ENCODE measurements at regions not wholly inside any gene's neighbourhood (a gene's known extent, or its start where the extent isn't known, plus 50 kb on each side); places are given as distances from the start of the nearest gene placed in this dataset.

DNA sequence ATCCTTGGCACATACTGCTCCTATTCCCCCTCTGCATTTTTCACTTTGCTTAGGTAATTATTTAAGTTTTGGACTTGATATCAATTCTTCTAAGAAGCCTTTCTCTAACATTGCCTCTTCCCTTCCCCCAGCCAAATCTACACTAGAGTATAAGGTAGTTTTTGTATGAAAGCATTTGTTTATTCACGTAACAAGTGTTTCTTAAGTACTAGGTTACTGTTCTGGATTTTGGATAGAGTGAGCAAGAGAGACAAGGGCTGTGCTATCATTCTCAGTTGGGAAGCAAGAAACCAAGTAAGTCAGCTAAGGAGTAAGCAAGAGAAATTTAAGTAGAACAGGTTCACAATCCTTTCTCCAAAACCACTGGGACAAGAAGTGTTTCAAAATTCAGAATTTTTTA, 55.9 kb upstream of the HHIP start:
- no peak for DNase-seq (ENCODE audit: low spot score)
- no peak overlapping the region for H3K4me3 ChIP-seq (ENCODE audit: low read length in 2 of 2)
- no peak overlapping the region for H3K14ac ChIP-seq (ENCODE audit: low read length)
- H4K91ac ChIP-seq (ENCODE audit: low read depth, low read length, poor library complexity), result no peak overlapping the region
- H2AK5ac ChIP-seq (ENCODE audit: low read depth, low read length), result no peak overlapping the region
- no peak overlapping the region for H3K4ac ChIP-seq (ENCODE audit: low read length)
- H2BK5ac ChIP-seq (ENCODE audit: low read length), result no peak overlapping the region
- H3K79me1 ChIP-seq (ENCODE audit: low read depth, low read length), result no peaks in the 10 kb centered on the region
- H2AFZ ChIP-seq (ENCODE audit: low read length), result no peak overlapping the region
- no peak overlapping the region for H3K4me2 ChIP-seq (ENCODE audit: insufficient read depth, low read length, poor library complexity, severe bottlenecking)
- no peaks in the 10 kb centered on the region for H3K27me3 ChIP-seq (ENCODE audit: control insufficient read depth in 3 of 3, insufficient read depth in 3 of 3, low read depth in 1 of 3, low read length in 3 of 3)
- H3K4me1 ChIP-seq (ENCODE audit: control insufficient read depth in 2 of 2, insufficient read depth in 1 of 2, low read depth in 1 of 2, low read length in 2 of 2), result peaks cover 0 to 2% of the 10 kb centered on the region in 2 donors
- peaks cover 0 to 3% of the 10 kb centered on the region in 2 donors for H3K9me3 ChIP-seq (replicated peaks in 1 of 2; ENCODE audit: control insufficient read depth in 2 of 2, insufficient read depth in 1 of 2, low read depth in 1 of 2, low read length in 2 of 2)
- H3K18ac ChIP-seq (ENCODE audit: low read length), result no peak overlapping the region
- H3K9ac ChIP-seq (ENCODE audit: low read depth, low read length, poor library complexity), result no peak overlapping the region
- no peak overlapping the region for H2BK120ac ChIP-seq (ENCODE audit: low read depth, low read length)
- no peak overlapping the region for H2BK15ac ChIP-seq (ENCODE audit: low read length)
- WGBS, 2 donors (ENCODE audit: extremely low coverage in 2 of 2, insufficient read length in 2 of 2, insufficient replicate concordance in 1 of 2), result no CpG with 5 or more reads among the region's 1 CpG
- no peak overlapping the region for H4K8ac ChIP-seq (ENCODE audit: low read depth, low read length)
- no peak overlapping the region for H3K27ac ChIP-seq (replicated peaks; ENCODE audit: low read length)
- H3K36me3 ChIP-seq (replicated peaks in 1 of 2; ENCODE audit: control insufficient read depth in 2 of 2, insufficient read depth in 2 of 2, low read length in 2 of 2), result no peaks in the 10 kb centered on the region
- no peak overlapping the region for H2BK12ac ChIP-seq (ENCODE audit: low read length)
- no peak overlapping the region for H3K23ac ChIP-seq (ENCODE audit: low read depth, low read length, poor library complexity)

DNA sequence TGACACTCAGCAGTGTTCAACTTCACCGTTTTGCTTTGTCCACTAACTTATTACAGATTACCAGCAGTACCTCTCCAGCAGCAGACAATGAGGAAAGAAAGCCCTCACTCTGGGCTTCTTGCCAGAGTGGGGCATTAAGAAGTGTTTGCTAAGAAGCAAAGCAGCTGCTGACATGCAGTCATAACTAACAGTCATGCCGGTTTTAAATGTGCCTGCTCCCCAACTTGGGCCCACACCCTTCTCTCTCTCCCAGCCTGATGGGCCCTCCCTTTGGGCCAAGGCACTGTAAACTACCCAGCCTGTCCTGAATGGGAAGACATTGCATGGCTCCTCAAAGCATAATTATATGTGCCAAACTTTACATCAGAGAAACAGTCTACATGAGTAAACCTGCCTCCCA, 54.6 kb upstream of the HHIP start:
- Histone ChIP-seq H3K4me2 (ENCODE audit: insufficient read depth, low read length, poor library complexity, severe bottlenecking) (no peak overlapping the region), H2BK120ac (ENCODE audit: low read depth, low read length) (no peak overlapping the region), H3K14ac (ENCODE audit: low read length) (no peak overlapping the region), H2BK5ac (ENCODE audit: low read length) (no peak overlapping the region), H2AFZ (ENCODE audit: low read length) (no peak overlapping the region), H2BK15ac (ENCODE audit: low read length) (no peak overlapping the region), H4K8ac (ENCODE audit: low read depth, low read length) (no peak overlapping the region), H3K27me3 (ENCODE audit: control insufficient read depth in 3 of 3, insufficient read depth in 3 of 3, low read depth in 1 of 3, low read length in 3 of 3) (no peaks in the 10 kb centered on the region), H3K4me3 (ENCODE audit: low read length in 2 of 2) (no peak overlapping the region), H3K9ac (ENCODE audit: low read depth, low read length, poor library complexity) (no peak overlapping the region), H3K4me1 (ENCODE audit: control insufficient read depth in 2 of 2, insufficient read depth in 1 of 2, low read depth in 1 of 2, low read length in 2 of 2) (peaks cover 0 to 2% of the 10 kb centered on the region in 2 donors), H4K91ac (ENCODE audit: low read depth, low read length, poor library complexity) (no peak overlapping the region), H2AK5ac (ENCODE audit: low read depth, low read length) (no peak overlapping the region), H3K23ac (ENCODE audit: low read depth, low read length, poor library complexity) (no peak overlapping the region), H3K79me1 (ENCODE audit: low read depth, low read length) (no peaks in the 10 kb centered on the region), H3K4ac (ENCODE audit: low read length) (no peak overlapping the region), H3K36me3 (replicated peaks in 1 of 2; ENCODE audit: control insufficient read depth in 2 of 2, insufficient read depth in 2 of 2, low read length in 2 of 2) (no peaks in the 10 kb centered on the region), H3K18ac (ENCODE audit: low read length) (no peak overlapping the region), H3K9me3 (replicated peaks in 1 of 2; ENCODE audit: control insufficient read depth in 2 of 2, insufficient read depth in 1 of 2, low read depth in 1 of 2, low read length in 2 of 2) (peaks cover 0 to 3% of the 10 kb centered on the region in 2 donors), H3K27ac (replicated peaks; ENCODE audit: low read length) (no peak overlapping the region), H2BK12ac (ENCODE audit: low read length) (no peak overlapping the region)
- no CpG with 5 or more reads among the region's 2 CpGs for WGBS, 2 donors (ENCODE audit: extremely low coverage in 2 of 2, insufficient read length in 2 of 2, insufficient replicate concordance in 1 of 2)
- DNase-seq (ENCODE audit: low spot score), result no peak

DNA sequence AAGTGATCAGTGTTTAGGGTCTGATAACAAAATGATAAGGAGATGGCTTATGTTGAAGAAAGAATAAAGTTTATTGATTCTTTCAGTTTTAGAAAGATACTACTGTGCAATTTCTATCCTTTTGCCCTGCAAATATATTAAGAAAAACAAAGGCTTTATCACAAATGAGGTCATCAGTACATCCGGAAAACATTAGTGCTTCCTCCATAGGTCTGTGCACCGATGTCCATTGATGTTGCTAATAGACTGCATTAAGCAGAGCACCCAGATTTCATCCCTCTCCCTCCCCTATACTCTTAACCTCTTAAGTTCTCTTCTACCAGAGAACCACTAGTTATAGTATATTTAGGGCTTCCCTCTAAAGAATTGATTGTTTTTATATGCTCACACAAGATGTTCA, 53.7 kb upstream of the HHIP start:
- Histone ChIP-seq H3K27me3 (ENCODE audit: control insufficient read depth in 3 of 3, insufficient read depth in 3 of 3, low read depth in 1 of 3, low read length in 3 of 3) (no peaks in the 10 kb centered on the region), H2BK12ac (ENCODE audit: low read length) (no peak overlapping the region), H3K14ac (ENCODE audit: low read length) (no peak overlapping the region), H3K9me3 (replicated peaks in 1 of 2; ENCODE audit: control insufficient read depth in 2 of 2, insufficient read depth in 1 of 2, low read depth in 1 of 2, low read length in 2 of 2) (peaks cover 0 to 3% of the 10 kb centered on the region in 2 donors), H2BK120ac (ENCODE audit: low read depth, low read length) (no peak overlapping the region), H3K4ac (ENCODE audit: low read length) (no peak overlapping the region), H2BK5ac (ENCODE audit: low read length) (no peak overlapping the region), H4K8ac (ENCODE audit: low read depth, low read length) (no peak overlapping the region), H3K23ac (ENCODE audit: low read depth, low read length, poor library complexity) (no peak overlapping the region), H3K36me3 (replicated peaks in 1 of 2; ENCODE audit: control insufficient read depth in 2 of 2, insufficient read depth in 2 of 2, low read length in 2 of 2) (no peaks in the 10 kb centered on the region), H3K79me1 (ENCODE audit: low read depth, low read length) (no peaks in the 10 kb centered on the region), H3K4me2 (ENCODE audit: insufficient read depth, low read length, poor library complexity, severe bottlenecking) (no peak overlapping the region), H2AFZ (ENCODE audit: low read length) (no peak overlapping the region), H3K18ac (ENCODE audit: low read length) (no peak overlapping the region), H3K4me1 (ENCODE audit: control insufficient read depth in 2 of 2, insufficient read depth in 1 of 2, low read depth in 1 of 2, low read length in 2 of 2) (peaks cover 0 to 2% of the 10 kb centered on the region in 2 donors), H2AK5ac (ENCODE audit: low read depth, low read length) (no peak overlapping the region), H3K27ac (replicated peaks; ENCODE audit: low read length) (no peak overlapping the region), H2BK15ac (ENCODE audit: low read length) (no peak overlapping the region), H4K91ac (ENCODE audit: low read depth, low read length, poor library complexity) (no peak overlapping the region), H3K4me3 (ENCODE audit: low read length in 2 of 2) (no peak overlapping the region), H3K9ac (ENCODE audit: low read depth, low read length, poor library complexity) (no peak overlapping the region)
- no peak for DNase-seq (ENCODE audit: low spot score)
- WGBS, 2 donors (ENCODE audit: extremely low coverage in 2 of 2, insufficient read length in 2 of 2, insufficient replicate concordance in 1 of 2), result no CpG with 5 or more reads among the region's 2 CpGs

DNA sequence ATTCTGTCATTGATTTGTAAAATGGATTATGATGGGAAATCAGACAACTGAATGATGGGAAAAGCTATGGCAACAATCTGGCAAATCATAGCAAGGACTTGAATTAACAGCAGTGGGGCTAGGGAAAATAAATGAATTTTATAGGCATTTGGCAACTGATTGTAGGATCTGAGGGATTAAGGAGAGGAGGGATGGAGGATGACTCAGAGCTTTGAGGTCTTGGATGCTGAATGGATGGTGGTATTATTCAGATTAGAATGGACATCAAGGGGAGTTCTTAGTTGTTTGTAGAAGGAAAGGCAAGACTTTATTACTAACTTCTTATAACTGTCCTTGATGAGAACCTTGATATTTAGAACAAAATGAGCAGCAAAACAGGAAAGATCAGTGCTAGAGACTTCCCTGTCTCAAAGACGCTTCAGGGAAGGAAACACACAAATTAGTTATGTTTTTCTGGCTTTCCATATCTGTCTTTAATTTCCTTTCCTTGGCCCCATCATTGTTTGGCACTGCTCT, 51.4 kb upstream of the HHIP start:
- H3K9me3 ChIP-seq (replicated peaks in 1 of 2; ENCODE audit: control insufficient read depth in 2 of 2, insufficient read depth in 1 of 2, low read depth in 1 of 2, low read length in 2 of 2), result no peaks in the 10 kb centered on the region
- H3K4ac ChIP-seq (ENCODE audit: low read length), result no peak overlapping the region
- no CpG with 5 or more reads among the region's 1 CpG for WGBS, 2 donors (ENCODE audit: extremely low coverage in 2 of 2, insufficient read length in 2 of 2, insufficient replicate concordance in 1 of 2)
- no peak overlapping the region for H3K14ac ChIP-seq (ENCODE audit: low read length)
- no peak overlapping the region for H2BK12ac ChIP-seq (ENCODE audit: low read length)
- no peak overlapping the region for H2BK120ac ChIP-seq (ENCODE audit: low read depth, low read length)
- no peak overlapping the region for H3K27ac ChIP-seq (replicated peaks; ENCODE audit: low read length)
- H3K9ac ChIP-seq (ENCODE audit: low read depth, low read length, poor library complexity), result no peak overlapping the region
- no peak overlapping the region for H2AFZ ChIP-seq (ENCODE audit: low read length)
- no peak overlapping the region for H4K91ac ChIP-seq (ENCODE audit: low read depth, low read length, poor library complexity)
- H2AK5ac ChIP-seq (ENCODE audit: low read depth, low read length), result no peak overlapping the region
- H3K79me1 ChIP-seq (ENCODE audit: low read depth, low read length), result no peaks in the 10 kb centered on the region
- H3K4me1 ChIP-seq (ENCODE audit: control insufficient read depth in 2 of 2, insufficient read depth in 1 of 2, low read depth in 1 of 2, low read length in 2 of 2), result no peaks in the 10 kb centered on the region
- no peak overlapping the region for H3K18ac ChIP-seq (ENCODE audit: low read length)
- no peak overlapping the region for H2BK5ac ChIP-seq (ENCODE audit: low read length)
- no peak overlapping the region for H3K4me3 ChIP-seq (ENCODE audit: low read length in 2 of 2)
- no peaks in the 10 kb centered on the region for H3K27me3 ChIP-seq (ENCODE audit: control insufficient read depth in 3 of 3, insufficient read depth in 3 of 3, low read depth in 1 of 3, low read length in 3 of 3)
- no peak overlapping the region for H3K4me2 ChIP-seq (ENCODE audit: insufficient read depth, low read length, poor library complexity, severe bottlenecking)
- no peak overlapping the region for H4K8ac ChIP-seq (ENCODE audit: low read depth, low read length)
- H2BK15ac ChIP-seq (ENCODE audit: low read length), result no peak overlapping the region
- H3K23ac ChIP-seq (ENCODE audit: low read depth, low read length, poor library complexity), result no peak overlapping the region
- H3K36me3 ChIP-seq (replicated peaks in 1 of 2; ENCODE audit: control insufficient read depth in 2 of 2, insufficient read depth in 2 of 2, low read length in 2 of 2), result no peaks in the 10 kb centered on the region
- DNase-seq (ENCODE audit: low spot score), result no peak
